ENCODE measurements at regions not wholly inside any gene's neighbourhood (a gene's known extent, or its start where the extent isn't known, plus 50 kb on each side); places are given as distances from the start of the nearest gene placed in this dataset.
"Not testable (repeated sequence)": the region's sequence is repeated elsewhere in the genome, so short reads cannot be mapped to it uniquely, and the experiment has no call there.

GRCh38 chrX:99988532-99988931, 421.5 kb downstream of the PCDH19 start:
- FAIRE-seq; DNase-seq (ENCODE audit: low read depth in 1 of 2, low spot score in 2 of 2); H3K4me1 ChIP-seq (replicated peaks in 1 of 4; ENCODE audit: control insufficient read depth in 3 of 4, insufficient read depth in 4 of 4, low read length in 3 of 4); H3K27me3 ChIP-seq (replicated peaks in 1 of 4; ENCODE audit: control insufficient read depth in 3 of 4, extremely low read depth in 1 of 4, insufficient read depth in 3 of 4, low read length in 3 of 4); H4K8ac ChIP-seq (ENCODE audit: extremely low read depth, insufficient read depth, low read length); H3K79me1 ChIP-seq (ENCODE audit: low read depth, low read length); H3K4ac ChIP-seq (replicated peaks; ENCODE audit: insufficient read length, low read depth, low read length); H3K14ac ChIP-seq (ENCODE audit: insufficient read length); H2BK12ac ChIP-seq (ENCODE audit: low read depth, low read length); H3K9me3 ChIP-seq (ENCODE audit: insufficient read depth in 2 of 2, low read depth in 1 of 2, low read length in 1 of 2); H4K5ac ChIP-seq (ENCODE audit: insufficient read length, low read depth, low read length); H3K36me3 ChIP-seq (ENCODE audit: control insufficient read depth in 2 of 4, insufficient read depth in 4 of 4, low read length in 3 of 4); POLR2A ChIA-PET (ENCODE audit: partially characterized antibody); H3K18ac ChIP-seq (ENCODE audit: extremely low read depth, low read length); H3K56ac ChIP-seq (replicated peaks; ENCODE audit: insufficient read length, low read depth, low read length); H4K91ac ChIP-seq (replicated peaks; ENCODE audit: insufficient read length, low read length); H3K79me2 ChIP-seq (ENCODE audit: control insufficient read depth in 1 of 2, insufficient read depth in 2 of 2, low read length in 2 of 2); H2BK120ac ChIP-seq (replicated peaks; ENCODE audit: low read depth, low read length); H2AK5ac ChIP-seq (ENCODE audit: low read depth, low read length); H2BK20ac ChIP-seq (ENCODE audit: low read length); H3K23ac ChIP-seq (ENCODE audit: insufficient read length); H3K23me2 ChIP-seq (ENCODE audit: low read depth, low read length); H4K20me1 ChIP-seq (replicated peaks in 1 of 2; ENCODE audit: control insufficient read depth in 1 of 2, insufficient read depth in 2 of 2, low read length in 2 of 2); H2AFZ ChIP-seq (ENCODE audit: low read length); H3K4me2 ChIP-seq (ENCODE audit: insufficient read depth in 1 of 2, low read depth in 2 of 2, low read length in 2 of 2); H2BK5ac ChIP-seq (ENCODE audit: low read depth, low read length); H2BK15ac ChIP-seq (ENCODE audit: low read length); H3K4me3 ChIP-seq (ENCODE audit: extremely low read depth in 1 of 4, insufficient read depth in 2 of 4, low read depth in 3 of 4, low read length in 4 of 4); CTCF ChIA-PET (ENCODE audit: partially characterized antibody); H3K9ac ChIP-seq (replicated peaks in 1 of 4; ENCODE audit: extremely low read depth in 1 of 4, low read depth in 3 of 4, low read length in 3 of 4); H3K27ac ChIP-seq (ENCODE audit: low read depth, low read length): not testable (repeated sequence)
- no CpG with 5 or more reads among the region's 3 CpGs for WGBS, 2 experiments (ENCODE audit: extremely low coverage in 1 of 2, insufficient coverage in 1 of 2, insufficient read length in 1 of 2, insufficient replicate concordance in 2 of 2, low coverage in 1 of 2, low lambda C conversion rate in 2 of 2, missing lambda C conversion rate in 1 of 2)

Measured in H1 (cell line).